Umbilical cord (tissue), 1 donor: ENCODE measurements at regions not wholly inside any gene's neighbourhood (a gene's known extent, or its start where the extent isn't known, plus 50 kb on each side); places are given as distances from the start of the nearest gene placed in this dataset.
"Not testable (repeated sequence)": the region's sequence is repeated elsewhere in the genome, so short reads cannot be mapped to it uniquely, and the experiment has no call there.

Source experiments
- DNase-seq: peaks from one replicate; pipeline ENCODE4 v3.0.0-alpha.2; 2015; ENCODE audit warnings: low spot score

GRCh38 chr10:43939389-43939938 lies 290.8 kb upstream of the ZNF32 start:
- DNase-seq, result no peak

- no peak for DNase-seq
Observed at GRCh38 chr10:43938810-43939209, 290.1 kb upstream of the ZNF32 start.

GRCh38 chr10:43931308-43931930 lies 282.7 kb upstream of the ZNF32 start:
- DNase-seq, result no peak

- DNase-seq, result no peak
Observed at GRCh38 chr10:43930777-43931176, 282.1 kb upstream of the ZNF32 start.

GRCh38 chr10:43930243-43930642 lies 281.6 kb upstream of the ZNF32 start:
- DNase-seq, result no peak

GRCh38 chr10:43929122-43929521 lies 280.4 kb upstream of the ZNF32 start:
- DNase-seq, result no peak

GRCh38 chr10:43928425-43928968 lies 279.8 kb upstream of the ZNF32 start:
- no peak for DNase-seq

- no peak for DNase-seq
Observed at GRCh38 chr10:43926875-43927406, 278.3 kb upstream of the ZNF32 start.

GRCh38 chr10:43926371-43926770 lies 277.7 kb upstream of the ZNF32 start:
- no peak for DNase-seq

GRCh38 chr10:43925793-43926192 lies 277.1 kb upstream of the ZNF32 start:
- DNase-seq, result no peak

GRCh38 chr10:43923328-43923727 lies 274.6 kb upstream of the ZNF32 start:
- no peak for DNase-seq

- no peak for DNase-seq
Observed at GRCh38 chr10:43922335-43923280, 273.9 kb upstream of the ZNF32 start.

- DNase-seq, result no peak
Observed at GRCh38 chr10:43921881-43922280, 273.2 kb upstream of the ZNF32 start.

GRCh38 chr10:43921478-43921877 lies 272.8 kb upstream of the ZNF32 start:
- no peak for DNase-seq

GRCh38 chr10:43920236-43920758 lies 271.6 kb upstream of the ZNF32 start:
- not testable (repeated sequence) for DNase-seq

- DNase-seq, result no peak
Observed at GRCh38 chr10:43913676-43914235, 265.1 kb upstream of the ZNF32 start.

GRCh38 chr10:43912469-43912868 lies 263.8 kb upstream of the ZNF32 start:
- no peak for DNase-seq

GRCh38 chr10:43906490-43906889 lies 257.8 kb upstream of the ZNF32 start:
- no peak for DNase-seq

GRCh38 chr10:43905512-43906236 lies 257.0 kb upstream of the ZNF32 start:
- DNase-seq, result peak; percentile 72

GRCh38 chr10:43904844-43905243 lies 256.2 kb upstream of the ZNF32 start:
- DNase-seq, result no peak

- no peak for DNase-seq
Observed at GRCh38 chr10:43904301-43904700, 255.6 kb upstream of the ZNF32 start.
